NT2/D1 (cell line): ENCODE measurements at regions not wholly inside any gene's neighbourhood (a gene's known extent, or its start where the extent isn't known, plus 50 kb on each side); places are given as distances from the start of the nearest gene placed in this dataset.

ENCODE experiments used
- SUZ12 ChIP-seq: IDR thresholded peaks from 2 replicates; pipeline ENCODE4 v1.6.1; 2011; ENCODE audit not compliant: insufficient read length, insufficient read depth; ENCODE audit errors: extremely low read depth
- YY1 ChIP-seq: IDR thresholded peaks from 2 replicates; pipeline ENCODE4 v1.6.1; 2011; ENCODE audit not compliant: insufficient read length, insufficient read depth
- ZNF274 ChIP-seq: IDR thresholded peaks from 2 replicates; pipeline ENCODE4 v1.6.1; 2011; ENCODE audit warnings: mild to moderate bottlenecking, low read depth, low read length

DNA sequence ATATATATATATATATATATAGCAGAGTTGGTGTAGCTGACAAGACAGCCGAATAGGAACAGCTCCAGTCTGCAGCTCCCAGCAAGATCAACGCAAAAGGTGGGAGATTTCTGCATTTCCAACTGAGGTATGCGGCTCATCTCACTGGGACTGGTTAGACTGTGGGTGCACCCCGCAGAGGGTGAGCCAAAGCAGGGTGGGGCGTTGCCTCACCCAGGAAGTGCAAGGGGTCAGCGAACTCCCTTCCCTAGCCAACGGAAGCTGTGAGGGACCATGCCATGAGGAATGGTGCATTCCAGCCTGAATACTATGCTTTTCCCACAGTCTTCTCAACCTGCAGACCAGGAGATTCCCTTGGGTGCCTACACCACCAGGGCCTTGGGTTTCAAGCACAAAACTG is 81.7 kb upstream of the ST3GAL6 start:
- no peak for TF ChIP-seq ZNF274
- TF ChIP-seq SUZ12, result no peak
- no peak for TF ChIP-seq YY1
